Breast epithelium (tissue), 3 donors: ENCODE measurements at regions not wholly inside any gene's neighbourhood (a gene's known extent, or its start where the extent isn't known, plus 50 kb on each side); places are given as distances from the start of the nearest gene placed in this dataset.

ENCODE experiments used
- CTCF ChIP-seq, 3 donors: fragments of 450-650 bp; IDR thresholded peaks; one replicate each; pipeline ENCODE4 v1.5.1; 2016 to 2017; ENCODE audit warnings: antibody characterized with exemption in 3 of 3, mild to moderate bottlenecking in 3 of 3, moderate library complexity in 3 of 3
- POLR2A ChIP-seq: fragments of 450-650 bp; IDR thresholded peaks from one replicate; pipeline ENCODE4 v1.6.1; 2016; ENCODE audit warnings: antibody characterized with exemption, mild to moderate bottlenecking, moderate library complexity
- POLR2AphosphoS5 ChIP-seq, 3 donors: sonication (generic); formaldehyde crosslinking; IDR thresholded peaks; one replicate each; pipeline ENCODE4 v1.6.1; 2017; ENCODE audit warnings: antibody characterized with exemption in 3 of 3

GRCh38 chr12:25652371-25652770 is 99.3 kb upstream of the LMNTD1 start:
- TF ChIP-seq POLR2A (no peak), CTCF (IDR thresholded peaks at IDR 0.05) (no peak), POLR2AphosphoS5 (IDR thresholded peaks at IDR 0.05) (no peak)
